SHP77 (cell line): ENCODE measurements at regions not wholly inside any gene's neighbourhood (a gene's known extent, or its start where the extent isn't known, plus 50 kb on each side); places are given as distances from the start of the nearest gene placed in this dataset.
A peak's percentile ranks its signal among the peaks of the same experiment; 100 is the strongest.
"Not testable (repeated sequence)": the region's sequence is repeated elsewhere in the genome, so short reads cannot be mapped to it uniquely, and the experiment has no call there.

Experiments
- DNase-seq, 2 experiments: peaks; one replicate each; lab custom pipeline; 2025; lab: John Stamatoyannopoulos, UW

GRCh38 chr4:156312261-156312847, 358.7 kb upstream of the CTSO start:
- DNase-seq = no peak

- DNase-seq = no peak
Measured at GRCh38 chr4:156309031-156309430, 355.4 kb upstream of the CTSO start.

- no peak for DNase-seq
Measured at GRCh38 chr4:156303708-156304107, 350.0 kb upstream of the CTSO start.

- peak; percentile 22 to 41 for DNase-seq
Measured at GRCh38 chr4:156298230-156298629, 344.6 kb upstream of the CTSO start.

GRCh38 chr4:156295676-156296195, 342.1 kb upstream of the CTSO start:
- DNase-seq = no peak

- DNase-seq = peak; percentile 27 to 66
Measured at GRCh38 chr4:156294577-156294976, 340.9 kb upstream of the CTSO start.

- peak; percentile 8 to 11 for DNase-seq
Measured at GRCh38 chr4:156293657-156294297, 340.1 kb upstream of the CTSO start.

- no peak for DNase-seq
Measured at GRCh38 chr4:156291317-156291716, 337.7 kb upstream of the CTSO start.

- no peak for DNase-seq
Measured at GRCh38 chr4:156290811-156291210, 337.1 kb upstream of the CTSO start.

- DNase-seq = not testable (repeated sequence)
Measured at GRCh38 chr4:156290026-156290425, 336.4 kb upstream of the CTSO start.

- no peak for DNase-seq
Measured at GRCh38 chr4:156280686-156281085, 327.0 kb upstream of the CTSO start.

GRCh38 chr4:156265407-156265806, 311.7 kb upstream of the CTSO start:
- no peak for DNase-seq

- no peak for DNase-seq
Measured at GRCh38 chr4:156261230-156261629, 307.6 kb upstream of the CTSO start.

- peak in 1 of 2 experiments; percentile 25 for DNase-seq
Measured at GRCh38 chr4:156255230-156256007, 301.8 kb upstream of the CTSO start.

- no peak for DNase-seq
Measured at GRCh38 chr4:156252358-156252921, 298.8 kb upstream of the CTSO start.

GRCh38 chr4:156251373-156252065, 297.9 kb upstream of the CTSO start:
- no peak for DNase-seq

- DNase-seq = no peak
Measured at GRCh38 chr4:156248917-156249316, 295.3 kb upstream of the CTSO start.

- DNase-seq = no peak
Measured at GRCh38 chr4:156247470-156247869, 293.8 kb upstream of the CTSO start.

GRCh38 chr4:156243015-156243414, 289.3 kb upstream of the CTSO start:
- DNase-seq = no peak

- DNase-seq = no peak
Measured at GRCh38 chr4:156242390-156242789, 288.7 kb upstream of the CTSO start.

GRCh38 chr4:156241896-156242295, 288.2 kb upstream of the CTSO start:
- no peak for DNase-seq

GRCh38 chr4:156238171-156238570, 284.5 kb upstream of the CTSO start:
- no peak for DNase-seq
